ENCODE measurements at regions not wholly inside any gene's neighbourhood (a gene's known extent, or its start where the extent isn't known, plus 50 kb on each side); places are given as distances from the start of the nearest gene placed in this dataset.
"Not testable (repeated sequence)": the region's sequence is repeated elsewhere in the genome, so short reads cannot be mapped to it uniquely, and the experiment has no call there.

- no peak for TF ChIP-seq EP300 (IDR thresholded peaks at IDR 0.05; ENCODE audit: low read depth)
- TF ChIP-seq POLR2A (IDR thresholded peaks at IDR 0.05), result no peak
- no peak for TF ChIP-seq CTCF (IDR thresholded peaks at IDR 0.05)
- H3K4me1 ChIP-seq, result peaks cover 0 to 6% (median 0%) of the 10 kb centered on the region in 4 donors
- intact Hi-C loops (cut with DNase I; ENCODE audit: low total_unique reads) (no loop called here), in situ Hi-C loops (cut with MboI; ENCODE audit: low pct_ligation_motif_present in 1 of 4, low pct_unique_long_range_greater_than_20kb in 1 of 4, low sequenced_read_pairs in 3 of 4) (loop anchor here in 3 of 4 donors (10.0 to 25.0 kb wide), 2 partner anchors 195 to 198 kb away; partner anchors contain the start of gene GPC1 (in 3 of the 3))
- no peaks in the 10 kb centered on the region for H3K36me3 ChIP-seq
- H3K27me3 ChIP-seq, result no peaks in the 10 kb centered on the region
- no peak for DNase-seq
- WGBS, 2 donors (ENCODE audit: low coverage in 1 of 2), result 82 to 100% methylated on average over 1 of the region's 1 CpG
- no peak overlapping the region for H3K27ac ChIP-seq
- H3K9me3 ChIP-seq, result no peaks in the 10 kb centered on the region
- H3K4me3 ChIP-seq, result no peak overlapping the region
Measured at GRCh38 chr2:240239325-240239724, 98.9 kb upstream of the OTOS start.

DNA sequence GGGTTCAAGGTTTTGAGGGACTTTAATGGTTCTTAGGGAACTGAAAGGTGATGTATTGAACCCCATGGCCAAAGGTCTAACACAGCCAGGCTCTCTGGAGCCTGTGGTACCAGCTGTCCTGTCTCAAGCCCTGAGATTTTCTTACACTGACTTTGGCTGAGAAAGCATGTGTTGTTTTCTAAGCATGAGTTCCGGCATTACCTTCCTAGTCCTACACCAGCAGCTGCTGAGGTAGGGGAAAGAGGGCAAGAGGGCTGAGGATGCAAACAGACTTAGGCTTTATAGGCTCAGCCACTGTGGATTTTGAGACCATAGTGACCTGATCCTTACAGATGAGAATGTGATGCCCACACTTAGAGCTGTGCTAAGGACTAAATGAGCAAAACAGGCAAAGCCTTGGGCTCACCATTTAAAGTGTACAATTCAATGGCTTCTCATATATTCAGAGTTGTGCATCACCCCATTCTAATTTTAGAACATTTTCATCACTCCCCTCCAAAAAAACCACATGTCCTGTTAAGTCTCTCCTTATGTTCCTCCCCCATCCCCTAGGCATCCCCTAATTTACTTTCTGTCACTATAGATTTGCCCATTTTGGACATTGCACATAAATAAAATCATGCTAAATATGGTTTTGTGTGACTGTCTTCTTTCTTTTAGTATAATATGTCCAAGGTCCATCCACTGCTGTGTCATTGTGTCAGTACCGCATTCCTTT lies 99.7 kb upstream of the OTOS start:
- WGBS, 2 donors (ENCODE audit: low coverage in 1 of 2), result 74 to 83% methylated on average over 2 of the region's 2 CpGs
- DNase-seq, result no peak
- Histone ChIP-seq H3K27me3 (no peaks in the 10 kb centered on the region), H3K4me3 (no peak overlapping the region), H3K27ac (no peak overlapping the region), H3K4me1 (peaks cover 0 to 6% (median 0%) of the 10 kb centered on the region in 4 donors), H3K36me3 (no peaks in the 10 kb centered on the region), H3K9me3 (no peaks in the 10 kb centered on the region)
- TF ChIP-seq POLR2AphosphoS5 (IDR thresholded peaks at IDR 0.05) (no peak), POLR2A (IDR thresholded peaks at IDR 0.05) (no peak), CTCF (IDR thresholded peaks at IDR 0.05) (no peak), EP300 (IDR thresholded peaks at IDR 0.05; ENCODE audit: low read depth) (no peak)
- in situ Hi-C loops (cut with MboI; ENCODE audit: low pct_ligation_motif_present in 1 of 4, low pct_unique_long_range_greater_than_20kb in 1 of 4, low sequenced_read_pairs in 3 of 4), result loop anchor here in 1 of 4 donors (25.0 kb wide), 1 partner anchor 197 kb away; the partner anchor contains the start of gene GPC1
- intact Hi-C loops (cut with DNase I; ENCODE audit: low total_unique reads), result no loop called here

- Histone ChIP-seq H3K4me1 (peaks cover 0 to 6% (median 0%) of the 10 kb centered on the region in 4 donors), H3K27ac (no peak overlapping the region), H3K27me3 (no peaks in the 10 kb centered on the region), H3K4me3 (no peak overlapping the region), H3K9me3 (no peaks in the 10 kb centered on the region), H3K36me3 (no peaks in the 10 kb centered on the region)
- in situ Hi-C loops (cut with MboI; ENCODE audit: low pct_ligation_motif_present in 1 of 4, low pct_unique_long_range_greater_than_20kb in 1 of 4, low sequenced_read_pairs in 3 of 4) (loop anchor here in 1 of 4 donors (25.0 kb wide), 1 partner anchor 197 kb away; the partner anchor contains the start of gene GPC1), intact Hi-C loops (cut with DNase I; ENCODE audit: low total_unique reads) (no loop called here)
- TF ChIP-seq POLR2A (IDR thresholded peaks at IDR 0.05) (no peak), EP300 (IDR thresholded peaks at IDR 0.05; ENCODE audit: low read depth) (no peak), POLR2AphosphoS5 (IDR thresholded peaks at IDR 0.05) (no peak), CTCF (IDR thresholded peaks at IDR 0.05) (no peak)
- DNase-seq, result no peak
- 64 to 83% methylated on average over 1 of the region's 1 CpG for WGBS, 2 donors (ENCODE audit: low coverage in 1 of 2)
Measured at GRCh38 chr2:240240781-240241180, 100.3 kb upstream of the OTOS start.

- DNase-seq, result no peak
Measured at GRCh38 chr2:240241572-240241971, 101.1 kb upstream of the OTOS start.

GRCh38 chr2:240243049-240243448 lies 102.6 kb upstream of the OTOS start:
- in situ Hi-C loops (cut with MboI; ENCODE audit: low pct_ligation_motif_present in 1 of 4, low pct_unique_long_range_greater_than_20kb in 1 of 4, low sequenced_read_pairs in 3 of 4), result loop anchor here in 1 of 4 donors (25.0 kb wide), 1 partner anchor 194 kb away; the partner anchor contains the start of gene GPC1

More at GRCh38 chr2:240241572-240241971, 101.1 kb upstream of the OTOS start:
- H3K27me3 ChIP-seq, result no peaks in the 10 kb centered on the region
- no peak overlapping the region for H3K4me3 ChIP-seq
- intact Hi-C loops (cut with DNase I; ENCODE audit: low total_unique reads), result no loop called here
- no peaks in the 10 kb centered on the region for H3K9me3 ChIP-seq
- 82 to 87% methylated on average over 2 of the region's 2 CpGs for WGBS, 2 donors (ENCODE audit: low coverage in 1 of 2)
- no peak overlapping the region for H3K27ac ChIP-seq
- in situ Hi-C loops (cut with MboI; ENCODE audit: low pct_ligation_motif_present in 1 of 4, low pct_unique_long_range_greater_than_20kb in 1 of 4, low sequenced_read_pairs in 3 of 4), result loop anchor here in 1 of 4 donors (25.0 kb wide), 1 partner anchor 196 kb away; the partner anchor contains the start of gene GPC1
- TF ChIP-seq EP300 (IDR thresholded peaks at IDR 0.05; ENCODE audit: low read depth), result no peak
- TF ChIP-seq POLR2A (IDR thresholded peaks at IDR 0.05), result no peak
- TF ChIP-seq POLR2AphosphoS5 (IDR thresholded peaks at IDR 0.05), result no peak
- TF ChIP-seq CTCF (IDR thresholded peaks at IDR 0.05), result no peak
- H3K36me3 ChIP-seq, result no peaks in the 10 kb centered on the region
- H3K4me1 ChIP-seq, result peaks cover 0 to 6% (median 0%) of the 10 kb centered on the region in 4 donors

More at GRCh38 chr2:240243049-240243448, 102.6 kb upstream of the OTOS start:
- DNase-seq; H3K27ac ChIP-seq; H3K27me3 ChIP-seq; intact Hi-C loops (cut with DNase I; ENCODE audit: low total_unique reads); H3K9me3 ChIP-seq; H3K4me3 ChIP-seq; H3K4me1 ChIP-seq; H3K36me3 ChIP-seq: not testable (repeated sequence)
- WGBS, 2 donors (ENCODE audit: low coverage in 1 of 2), result 74 to 81% methylated on average over 8 to 12 of the region's 12 CpGs
